DOHH2 (cell line): ENCODE measurements at regions not wholly inside any gene's neighbourhood (a gene's known extent, or its start where the extent isn't known, plus 50 kb on each side); places are given as distances from the start of the nearest gene placed in this dataset.

ENCODE experiments used
- EZH2phosphoT487 ChIP-seq: fragments of 200-600 bp; sonication (generic); IDR thresholded peaks from 2 replicates; pipeline ENCODE4 v1.6.1; 2017; ENCODE audit warnings: borderline replicate concordance, mild to moderate bottlenecking, antibody characterized with exemption, low read length, moderate library complexity, mixed read lengths
- TF ChIP-seq, protein P1 (sequence below): fragments of 200-600 bp; sonication (generic); IDR thresholded peaks from one replicate; pipeline ENCODE4 v1.5.1; 2014; ENCODE audit warnings: antibody characterized with exemption, mild to moderate bottlenecking, low read depth, low read length; ENCODE audit not compliant: poor library complexity, severe bottlenecking

DNA sequence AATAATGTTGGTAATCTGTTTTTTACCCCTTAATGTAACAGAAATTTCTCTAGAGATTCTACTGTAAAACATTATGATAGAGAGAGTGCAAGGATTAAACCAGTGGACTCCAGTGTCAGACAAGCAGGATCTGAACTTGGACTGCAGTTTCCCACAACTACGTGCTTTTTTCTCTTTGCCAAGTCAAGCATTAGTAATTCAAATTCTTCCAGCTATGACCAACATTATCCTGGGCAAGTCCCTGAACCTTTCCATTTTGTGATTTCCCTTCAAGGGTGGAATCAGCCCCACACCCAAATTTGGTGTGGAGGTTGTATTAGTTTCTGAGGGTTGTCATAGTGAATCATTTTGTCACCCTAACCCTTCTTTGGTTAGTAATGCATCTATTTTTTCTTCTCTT, 482.0 kb downstream of the ZNF516 start:
- TF ChIP-seq EZH2phosphoT487, result no peak
- TF ChIP-seq, protein P1, sequence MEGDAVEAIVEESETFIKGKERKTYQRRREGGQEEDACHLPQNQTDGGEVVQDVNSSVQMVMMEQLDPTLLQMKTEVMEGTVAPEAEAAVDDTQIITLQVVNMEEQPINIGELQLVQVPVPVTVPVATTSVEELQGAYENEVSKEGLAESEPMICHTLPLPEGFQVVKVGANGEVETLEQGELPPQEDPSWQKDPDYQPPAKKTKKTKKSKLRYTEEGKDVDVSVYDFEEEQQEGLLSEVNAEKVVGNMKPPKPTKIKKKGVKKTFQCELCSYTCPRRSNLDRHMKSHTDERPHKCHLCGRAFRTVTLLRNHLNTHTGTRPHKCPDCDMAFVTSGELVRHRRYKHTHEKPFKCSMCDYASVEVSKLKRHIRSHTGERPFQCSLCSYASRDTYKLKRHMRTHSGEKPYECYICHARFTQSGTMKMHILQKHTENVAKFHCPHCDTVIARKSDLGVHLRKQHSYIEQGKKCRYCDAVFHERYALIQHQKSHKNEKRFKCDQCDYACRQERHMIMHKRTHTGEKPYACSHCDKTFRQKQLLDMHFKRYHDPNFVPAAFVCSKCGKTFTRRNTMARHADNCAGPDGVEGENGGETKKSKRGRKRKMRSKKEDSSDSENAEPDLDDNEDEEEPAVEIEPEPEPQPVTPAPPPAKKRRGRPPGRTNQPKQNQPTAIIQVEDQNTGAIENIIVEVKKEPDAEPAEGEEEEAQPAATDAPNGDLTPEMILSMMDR, result no peak
